OCI-LY7 (cell line): ENCODE measurements at regions not wholly inside any gene's neighbourhood (a gene's known extent, or its start where the extent isn't known, plus 50 kb on each side); places are given as distances from the start of the nearest gene placed in this dataset.

Experiments
- CTCF ChIP-seq: fragments of 200-600 bp; sonication (generic); conservative IDR thresholded peaks from 2 replicates; pipeline ENCODE4 v1.5.1; 2014; ENCODE audit warnings: mild to moderate bottlenecking, antibody characterized with exemption, low read length, moderate library complexity, mixed read lengths
- EZH2phosphoT487 ChIP-seq: fragments of 200-600 bp; sonication (generic); IDR thresholded peaks from 2 replicates; pipeline ENCODE4 v1.6.1; 2018; ENCODE audit warnings: low read depth, borderline replicate concordance, mild to moderate bottlenecking, mixed run types, antibody characterized with exemption, low read length, moderate library complexity, mixed read lengths

DNA sequence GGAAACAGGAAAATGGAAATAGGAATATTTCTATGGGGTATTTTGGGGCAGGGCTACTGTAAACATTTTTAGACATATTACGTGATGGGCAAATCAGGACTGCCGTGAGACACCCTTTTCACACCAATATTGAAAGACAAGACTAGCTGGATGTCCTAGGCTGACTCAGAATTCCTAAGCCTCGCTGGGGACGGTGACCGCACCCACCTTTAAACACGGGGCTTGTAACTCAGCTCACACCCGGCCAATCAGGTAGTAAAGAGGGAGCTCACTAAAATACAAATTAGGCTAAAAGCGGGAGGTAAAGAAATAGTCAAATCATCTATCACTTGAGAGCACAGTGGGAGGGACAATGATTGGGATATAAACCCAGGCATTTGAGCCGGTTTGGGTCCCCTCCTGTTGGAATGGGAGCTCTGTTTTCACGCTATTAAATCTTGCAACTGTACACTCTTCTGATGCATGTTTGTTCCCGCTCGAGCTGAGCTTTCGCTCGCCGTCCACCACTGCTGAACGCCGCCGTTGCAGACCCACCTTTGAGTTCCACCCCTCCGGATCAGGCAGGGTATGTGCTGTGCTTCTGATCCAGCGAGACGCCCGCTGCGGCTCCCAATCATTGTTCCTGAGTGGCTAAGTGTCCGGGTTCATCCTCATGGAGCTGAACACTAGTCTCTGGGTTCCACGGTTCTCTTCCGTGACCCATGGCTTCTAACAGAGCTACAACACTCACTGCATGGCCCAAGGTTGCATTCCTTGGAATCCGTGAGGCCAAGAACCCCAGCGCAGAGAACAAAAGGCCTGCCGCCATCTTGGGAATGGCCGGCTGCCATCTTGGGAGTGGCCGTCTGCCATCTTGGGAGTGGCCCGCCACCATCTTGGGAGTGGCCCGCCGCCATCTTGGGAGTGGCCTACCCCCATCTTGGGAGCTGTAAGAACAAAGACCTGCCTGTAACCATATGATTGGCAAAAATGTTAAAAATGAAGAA is 152.6 kb downstream of the CRLF2 start:
- TF ChIP-seq CTCF (no peak), EZH2phosphoT487 (no peak)
